GM12878 (cell line): ENCODE measurements at regions not wholly inside any gene's neighbourhood (a gene's known extent, or its start where the extent isn't known, plus 50 kb on each side); places are given as distances from the start of the nearest gene placed in this dataset.
"Not testable (repeated sequence)": the region's sequence is repeated elsewhere in the genome, so short reads cannot be mapped to it uniquely, and the experiment has no call there.

Experiments used
- ATF7 ChIP-seq: fragments of 450-650 bp; IDR thresholded peaks from 2 replicates; pipeline ENCODE4 v1.6.1; 2016; ENCODE audit warnings: low read depth, mild to moderate bottlenecking
- BMI1 ChIP-seq: fragments of 450-650 bp; IDR thresholded peaks from 2 replicates; pipeline ENCODE4 v1.6.1; 2016; ENCODE audit warnings: mild to moderate bottlenecking, moderate library complexity, borderline replicate concordance
- CTCF ChIP-seq, 3 experiments: IDR thresholded peaks in 2 of 3; conservative IDR thresholded peaks in 1 of 3; 2 replicates each; pipeline ENCODE4 v1.5.1; 2011; ENCODE audit warnings: low read depth in 3 of 3, low read length in 3 of 3, mild to moderate bottlenecking in 3 of 3, control low read depth in 2 of 3, moderate library complexity in 2 of 3, inconsistent platforms in 1 of 3, mixed read lengths in 1 of 3; ENCODE audit not compliant: control insufficient read depth in 2 of 3, insufficient read depth in 1 of 3; ENCODE audit errors: extremely low read depth in 1 of 3
- EZH2 ChIP-seq: IDR thresholded peaks from 2 replicates; pipeline ENCODE4 v1.6.1; 2012; ENCODE audit warnings: low read depth, mild to moderate bottlenecking, control low read depth, inconsistent platforms, low read length, borderline replicate concordance; ENCODE audit not compliant: control insufficient read depth
- HDAC2 ChIP-seq: fragments of 200-600 bp; sonication (generic); IDR thresholded peaks from 2 replicates; pipeline ENCODE4 v1.6.1; 2017
- NRF1 ChIP-seq: conservative IDR thresholded peaks from 2 replicates; pipeline ENCODE4 v1.6.1; 2011; ENCODE audit warnings: mild to moderate bottlenecking, low read depth, low read length, improper control_type of control experiment
- POLR2A ChIP-seq: IDR thresholded peaks from 2 replicates; pipeline ENCODE4 v1.6.1; 2011; ENCODE audit warnings: low read depth, mild to moderate bottlenecking, low read length
- POLR2AphosphoS5 ChIP-seq: IDR thresholded peaks from 2 replicates; pipeline ENCODE4 v1.6.1; 2011; ENCODE audit warnings: mild to moderate bottlenecking, low read length, inconsistent platforms
- RAD21 ChIP-seq: IDR thresholded peaks from 2 replicates; pipeline ENCODE4 v1.6.1; 2011; ENCODE audit warnings: mild to moderate bottlenecking, low read depth, low read length, moderate library complexity; ENCODE audit not compliant: insufficient read depth
- RAD51 ChIP-seq: fragments of 450-650 bp; IDR thresholded peaks from 2 replicates; pipeline ENCODE4 v1.6.1; 2016; ENCODE audit warnings: moderate library complexity, mild to moderate bottlenecking, inconsistent platforms
- TF ChIP-seq, protein P1 (sequence below): IDR thresholded peaks from 2 replicates; pipeline ENCODE4 v1.6.1; 2012; ENCODE audit warnings: mild to moderate bottlenecking, low read depth, low read length

- TF ChIP-seq POLR2A; RAD51; HDAC2; CTCF (IDR thresholded peaks at IDR 0.05 in 2 of 3, conservative IDR thresholded peaks at IDR 0.05 in 1 of 3; ENCODE audit: control insufficient read depth in 2 of 3, extremely low read depth in 1 of 3, insufficient read depth in 1 of 3, low read depth in 3 of 3, low read length in 3 of 3); POLR2AphosphoS5; NRF1; ATF7; BMI1; EZH2; RAD21: not testable (repeated sequence)
- TF ChIP-seq, protein P1, sequence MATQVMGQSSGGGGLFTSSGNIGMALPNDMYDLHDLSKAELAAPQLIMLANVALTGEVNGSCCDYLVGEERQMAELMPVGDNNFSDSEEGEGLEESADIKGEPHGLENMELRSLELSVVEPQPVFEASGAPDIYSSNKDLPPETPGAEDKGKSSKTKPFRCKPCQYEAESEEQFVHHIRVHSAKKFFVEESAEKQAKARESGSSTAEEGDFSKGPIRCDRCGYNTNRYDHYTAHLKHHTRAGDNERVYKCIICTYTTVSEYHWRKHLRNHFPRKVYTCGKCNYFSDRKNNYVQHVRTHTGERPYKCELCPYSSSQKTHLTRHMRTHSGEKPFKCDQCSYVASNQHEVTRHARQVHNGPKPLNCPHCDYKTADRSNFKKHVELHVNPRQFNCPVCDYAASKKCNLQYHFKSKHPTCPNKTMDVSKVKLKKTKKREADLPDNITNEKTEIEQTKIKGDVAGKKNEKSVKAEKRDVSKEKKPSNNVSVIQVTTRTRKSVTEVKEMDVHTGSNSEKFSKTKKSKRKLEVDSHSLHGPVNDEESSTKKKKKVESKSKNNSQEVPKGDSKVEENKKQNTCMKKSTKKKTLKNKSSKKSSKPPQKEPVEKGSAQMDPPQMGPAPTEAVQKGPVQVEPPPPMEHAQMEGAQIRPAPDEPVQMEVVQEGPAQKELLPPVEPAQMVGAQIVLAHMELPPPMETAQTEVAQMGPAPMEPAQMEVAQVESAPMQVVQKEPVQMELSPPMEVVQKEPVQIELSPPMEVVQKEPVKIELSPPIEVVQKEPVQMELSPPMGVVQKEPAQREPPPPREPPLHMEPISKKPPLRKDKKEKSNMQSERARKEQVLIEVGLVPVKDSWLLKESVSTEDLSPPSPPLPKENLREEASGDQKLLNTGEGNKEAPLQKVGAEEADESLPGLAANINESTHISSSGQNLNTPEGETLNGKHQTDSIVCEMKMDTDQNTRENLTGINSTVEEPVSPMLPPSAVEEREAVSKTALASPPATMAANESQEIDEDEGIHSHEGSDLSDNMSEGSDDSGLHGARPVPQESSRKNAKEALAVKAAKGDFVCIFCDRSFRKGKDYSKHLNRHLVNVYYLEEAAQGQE: not testable (repeated sequence)
Measured at GRCh38 chr3:198145231-198145784, 185.3 kb downstream of the LMLN start.
